ENCODE measurements at regions not wholly inside any gene's neighbourhood (a gene's known extent, or its start where the extent isn't known, plus 50 kb on each side); places are given as distances from the start of the nearest gene placed in this dataset.

- no peak for TF ChIP-seq PBX2 (CRISPR knock-in tag; IDR thresholded peaks at IDR 0.05; ENCODE audit: low read depth)
- TF ChIP-seq PBX2 (tag; conservative IDR thresholded peaks at IDR 0.05; ENCODE audit: low read depth) = peak; percentile 46; the same call in 1 of the 2 replicates
- peak; percentile 82 for TF ChIP-seq LEF1 (IDR thresholded peaks at IDR 0.05)
- TF ChIP-seq MCM3 (IDR thresholded peaks at IDR 0.05) = no peak
- peak; percentile 80; the same call in 1 of the 2 replicates for TF ChIP-seq SOX6 (IDR thresholded peaks at IDR 0.05)
- TF ChIP-seq KDM5B (IDR thresholded peaks at IDR 0.05; ENCODE audit: insufficient replicate concordance, low read depth, low read length) = peak; percentile 15
- peak; percentile 75; the same call in 1 of the 2 replicates for TF ChIP-seq ZNF644 (tag; IDR thresholded peaks at IDR 0.05; ENCODE audit: low read depth)
- TF ChIP-seq GATAD2A (IDR thresholded peaks at IDR 0.05) = peak; percentile 67; the same call in 1 of the 2 replicates
- TF ChIP-seq SMARCA4 (IDR thresholded peaks at IDR 0.05) = peak; percentile 74; the same call in 1 of the 2 replicates
- peak; percentile 49; the same call in 1 of the 2 replicates for TF ChIP-seq PYGO2 (tag; IDR thresholded peaks at IDR 0.05)
- peak; percentile 86 for TF ChIP-seq CXXC5 (CRISPR knock-in tag; IDR thresholded peaks at IDR 0.05)
- peak; percentile 62; the same call in 1 of the 2 replicates for TF ChIP-seq DMBX1 (CRISPR knock-in tag; IDR thresholded peaks at IDR 0.05; ENCODE audit: borderline replicate concordance)
- TF ChIP-seq MCM7 (IDR thresholded peaks at IDR 0.05) = no peak
- 0 out of 2 replicates have a peak, but pooled peaks have one; percentile 17 for TF ChIP-seq PHB (CRISPR knock-in tag; IDR thresholded peaks at IDR 0.05)
- 0 out of 4 replicates have a peak, but pooled peaks of 1 of the 2 experiments have one; percentile 43 for TF ChIP-seq HDAC1 (IDR thresholded peaks at IDR 0.05)
- TF ChIP-seq NR2C1 (IDR thresholded peaks at IDR 0.05) = peak; percentile 60
- TF ChIP-seq NR2C1 (tag; IDR thresholded peaks at IDR 0.05) = peak; percentile 82
- TF ChIP-seq MITF (IDR thresholded peaks at IDR 0.05) = 0 out of 2 replicates have a peak, but pooled peaks have one; percentile 16
- TF ChIP-seq ETV1 (tag; conservative IDR thresholded peaks at IDR 0.05; ENCODE audit: low read depth) = peak; percentile 88
- TF ChIP-seq NFE2L1 (tag; IDR thresholded peaks at IDR 0.05; ENCODE audit: borderline replicate concordance, low read depth) = no peak
- peak; percentile 91 for TF ChIP-seq SMAD4 (CRISPR knock-in tag; conservative IDR thresholded peaks at IDR 0.05)
- peak in 1 of 2 experiments; percentile 19; a peak in 1 of 4 replicates for TF ChIP-seq NRF1 (conservative IDR thresholded peaks at IDR 0.05 in 1 of 2, IDR thresholded peaks at IDR 0.05 in 1 of 2)
- TF ChIP-seq NR2C2 (CRISPR knock-in tag; IDR thresholded peaks at IDR 0.05) = no peak
- TF ChIP-seq NR2C2 (tag; IDR thresholded peaks at IDR 0.05) = peak; percentile 89
- TF ChIP-seq NR4A1 (CRISPR knock-in tag; IDR thresholded peaks at IDR 0.05) = no peak
- peak; percentile 91 for TF ChIP-seq NR4A1 (tag; IDR thresholded peaks at IDR 0.05)
- no peak for TF ChIP-seq KAT7 (CRISPR knock-in tag; IDR thresholded peaks at IDR 0.05; ENCODE audit: borderline replicate concordance)
- no peak for TF ChIP-seq THAP7 (CRISPR knock-in tag; IDR thresholded peaks at IDR 0.05)
Observed at GRCh38 chr15:70439304-70439877, 324.0 kb downstream of the UACA start (continued).
